ENCODE measurements at regions not wholly inside any gene's neighbourhood (a gene's known extent, or its start where the extent isn't known, plus 50 kb on each side); places are given as distances from the start of the nearest gene placed in this dataset.
A peak's percentile ranks its signal among the peaks of the same experiment; 100 is the strongest.
"Not testable (repeated sequence)": the region's sequence is repeated elsewhere in the genome, so short reads cannot be mapped to it uniquely, and the experiment has no call there.

- no peak for DNase-seq
Measured at GRCh38 chr10:71086439-71087080, 125.8 kb upstream of the UNC5B start.

GRCh38 chr10:71087622-71088021 lies 124.7 kb upstream of the UNC5B start:
- no peak for DNase-seq

GRCh38 chr10:71088054-71088453 lies 124.3 kb upstream of the UNC5B start:
- no peak for DNase-seq

- DNase-seq, result not testable (repeated sequence)
Measured at GRCh38 chr10:71088578-71088977, 123.8 kb upstream of the UNC5B start.

- DNase-seq, result no peak
Measured at GRCh38 chr10:71089162-71089561, 123.2 kb upstream of the UNC5B start.

GRCh38 chr10:71090330-71090729 lies 122.0 kb upstream of the UNC5B start:
- DNase-seq, result no peak

- DNase-seq, result no peak
Measured at GRCh38 chr10:71090801-71091200, 121.6 kb upstream of the UNC5B start.

- no peak for DNase-seq
Measured at GRCh38 chr10:71092812-71093401, 119.5 kb upstream of the UNC5B start.

GRCh38 chr10:71093531-71093930 lies 118.8 kb upstream of the UNC5B start:
- DNase-seq, result no peak

- no peak for DNase-seq
Measured at GRCh38 chr10:71094712-71095390, 117.5 kb upstream of the UNC5B start.

- DNase-seq, result no peak
Measured at GRCh38 chr10:71099731-71100361, 112.5 kb upstream of the UNC5B start.

GRCh38 chr10:71103961-71104360 lies 108.4 kb upstream of the UNC5B start:
- DNase-seq, result no peak

GRCh38 chr10:71106151-71106550 lies 106.2 kb upstream of the UNC5B start:
- peak; percentile 2 for DNase-seq

GRCh38 chr10:71107117-71107516 lies 105.3 kb upstream of the UNC5B start:
- not testable (repeated sequence) for DNase-seq

- not testable (repeated sequence) for DNase-seq
Measured at GRCh38 chr10:71108042-71108441, 104.3 kb upstream of the UNC5B start.

GRCh38 chr10:71112138-71112785 lies 100.1 kb upstream of the UNC5B start:
- DNase-seq, result no peak

GRCh38 chr10:71116426-71116825 lies 95.9 kb upstream of the UNC5B start:
- DNase-seq, result no peak

GRCh38 chr10:71117589-71117988 lies 94.8 kb upstream of the UNC5B start:
- DNase-seq, result not testable (repeated sequence)

- DNase-seq, result no peak
Measured at GRCh38 chr10:71123023-71123422, 89.3 kb upstream of the UNC5B start.

GRCh38 chr10:71124921-71125748 lies 87.2 kb upstream of the UNC5B start:
- DNase-seq, result no peak

GRCh38 chr10:71125749-71126107 lies 86.6 kb upstream of the UNC5B start:
- no peak for DNase-seq

GRCh38 chr10:71126432-71126831 lies 85.9 kb upstream of the UNC5B start:
- DNase-seq, result no peak

- no peak for DNase-seq
Measured at GRCh38 chr10:71127104-71127503, 85.3 kb upstream of the UNC5B start.
